ENCODE measurements at regions not wholly inside any gene's neighbourhood (a gene's known extent, or its start where the extent isn't known, plus 50 kb on each side); places are given as distances from the start of the nearest gene placed in this dataset.

DNA sequence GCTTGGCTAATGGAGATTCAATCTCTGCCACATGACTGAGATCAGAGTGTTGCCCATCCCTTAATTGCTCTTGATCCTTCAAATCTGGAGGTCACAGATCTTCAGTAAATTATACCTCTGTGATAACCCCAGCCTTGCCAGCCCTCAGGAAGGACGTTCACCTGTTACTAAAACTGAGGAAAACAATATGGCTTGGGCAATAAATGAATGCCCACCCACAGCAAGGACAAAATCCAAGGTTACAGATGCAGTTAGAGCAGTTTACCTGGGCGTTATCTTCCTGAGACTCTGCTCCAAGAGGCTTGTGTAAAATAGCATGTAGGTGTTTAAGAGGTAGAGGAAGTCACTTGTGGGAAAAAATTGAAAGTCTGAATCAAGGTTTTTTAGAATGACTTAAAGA lies 69.3 kb upstream of the MAOA start:
- TF ChIP-seq, protein P1, sequence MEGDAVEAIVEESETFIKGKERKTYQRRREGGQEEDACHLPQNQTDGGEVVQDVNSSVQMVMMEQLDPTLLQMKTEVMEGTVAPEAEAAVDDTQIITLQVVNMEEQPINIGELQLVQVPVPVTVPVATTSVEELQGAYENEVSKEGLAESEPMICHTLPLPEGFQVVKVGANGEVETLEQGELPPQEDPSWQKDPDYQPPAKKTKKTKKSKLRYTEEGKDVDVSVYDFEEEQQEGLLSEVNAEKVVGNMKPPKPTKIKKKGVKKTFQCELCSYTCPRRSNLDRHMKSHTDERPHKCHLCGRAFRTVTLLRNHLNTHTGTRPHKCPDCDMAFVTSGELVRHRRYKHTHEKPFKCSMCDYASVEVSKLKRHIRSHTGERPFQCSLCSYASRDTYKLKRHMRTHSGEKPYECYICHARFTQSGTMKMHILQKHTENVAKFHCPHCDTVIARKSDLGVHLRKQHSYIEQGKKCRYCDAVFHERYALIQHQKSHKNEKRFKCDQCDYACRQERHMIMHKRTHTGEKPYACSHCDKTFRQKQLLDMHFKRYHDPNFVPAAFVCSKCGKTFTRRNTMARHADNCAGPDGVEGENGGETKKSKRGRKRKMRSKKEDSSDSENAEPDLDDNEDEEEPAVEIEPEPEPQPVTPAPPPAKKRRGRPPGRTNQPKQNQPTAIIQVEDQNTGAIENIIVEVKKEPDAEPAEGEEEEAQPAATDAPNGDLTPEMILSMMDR (conservative IDR thresholded peaks at IDR 0.05): no peak
- TF ChIP-seq ZFX (IDR thresholded peaks at IDR 0.05): no peak
